PFSK-1 (cell line): ENCODE measurements at regions not wholly inside any gene's neighbourhood (a gene's known extent, or its start where the extent isn't known, plus 50 kb on each side); places are given as distances from the start of the nearest gene placed in this dataset.

ENCODE experiments used
- POLR2AphosphoS5 ChIP-seq: IDR thresholded peaks from 2 replicates; pipeline ENCODE4 v1.6.1; 2012; ENCODE audit warnings: low read depth, mild to moderate bottlenecking, control low read depth, low read length, moderate library complexity
- SIN3A ChIP-seq: IDR thresholded peaks from 2 replicates; pipeline ENCODE4 v1.6.1; 2012; ENCODE audit warnings: mild to moderate bottlenecking, low read length, moderate library complexity, borderline replicate concordance; ENCODE audit not compliant: insufficient read depth
- TAF1 ChIP-seq: IDR thresholded peaks from 2 replicates; pipeline ENCODE4 v1.6.1; 2012; ENCODE audit warnings: low read length, control low read depth, borderline replicate concordance; ENCODE audit not compliant: insufficient read depth

DNA sequence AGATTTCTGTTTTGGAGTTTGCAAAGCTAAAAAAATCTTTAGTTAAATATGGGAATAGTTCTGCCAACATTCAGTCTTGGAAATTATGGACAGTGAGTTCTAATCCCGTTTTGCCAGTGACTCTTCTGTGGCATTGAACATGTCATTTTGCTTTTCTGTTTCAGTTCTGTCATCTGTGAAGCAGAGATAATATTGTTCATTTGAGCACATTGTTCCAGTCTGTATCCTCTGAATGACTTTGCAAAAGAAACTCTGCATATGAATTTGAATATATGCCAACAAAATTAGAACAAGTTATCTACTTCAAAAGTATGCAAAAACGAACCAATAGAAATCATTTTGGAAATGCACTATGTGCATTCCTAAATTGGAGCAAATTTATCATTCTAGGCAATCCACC is 746.0 kb upstream of the POT1 start:
- no peak for TF ChIP-seq POLR2AphosphoS5
- no peak for TF ChIP-seq TAF1
- no peak for TF ChIP-seq SIN3A
